IMR-90 (cell line): ENCODE measurements at regions not wholly inside any gene's neighbourhood (a gene's known extent, or its start where the extent isn't known, plus 50 kb on each side); places are given as distances from the start of the nearest gene placed in this dataset.

Experiments
- ATAC-seq: fragments of 200-7000 bp; cut with Tn5 transposase; 2 replicates; pipeline ENCODE4 v1.9.1; 2020; ENCODE audit warnings: low read depth, mild to moderate bottlenecking, moderate library complexity
- BruUV-seq: library from RNA; stranded (reverse); fragments of 400-500 nt; replicated peaks from 2 replicates; lab custom pipeline; 2021; lab: Mats Ljungman, UMichigan
- CTCF ChIA-PET: fragments of 300-600 bp; formaldehyde crosslinking; extraction: SDS; loops from one replicate; lab custom pipeline; 2021; ENCODE audit warnings: antibody characterized with exemption; lab: Yijun Ruan, JAX
- POLR2A ChIA-PET: fragments of 300-600 bp; sonication (Branson Sonifier 250); formaldehyde crosslinking; loops from one replicate; lab custom pipeline; 2022; ENCODE audit warnings: antibody characterized with exemption; ENCODE audit not compliant: unreplicated experiment; lab: Charles Lee
- DNase-seq: peaks from one replicate; pipeline ENCODE4 v3.0.0; 2013
- H2AFZ ChIP-seq: replicated peaks from 2 replicates; pipeline ENCODE3; 2013; ENCODE audit warnings: low read length, mild to moderate bottlenecking; ENCODE audit not compliant: poor library complexity
- H2AK5ac ChIP-seq: 2 replicates; pipeline ENCODE4 v1.6.1; 2013; ENCODE audit warnings: low read depth, low read length, inconsistent platforms
- H2AK9ac ChIP-seq: replicated peaks from 2 replicates; pipeline ENCODE3; 2013; ENCODE audit warnings: mild to moderate bottlenecking, low read depth, low read length, moderate library complexity; ENCODE audit not compliant: poor library complexity
- H2BK120ac ChIP-seq: 2 replicates; pipeline ENCODE4 v1.6.1; 2013; ENCODE audit warnings: low read depth, low read length, inconsistent platforms
- H2BK15ac ChIP-seq: 3 replicates; pipeline ENCODE4 v1.6.1; 2013; ENCODE audit warnings: low read depth, low read length, inconsistent platforms
- H2BK20ac ChIP-seq: 2 replicates; pipeline ENCODE4 v1.6.1; 2013; ENCODE audit warnings: low read depth, mild to moderate bottlenecking, inconsistent platforms, low read length, moderate library complexity
- H2BK5ac ChIP-seq: 2 replicates; pipeline ENCODE4 v1.6.1; 2013; ENCODE audit warnings: mild to moderate bottlenecking, low read depth, low read length, inconsistent platforms; ENCODE audit not compliant: poor library complexity, severe bottlenecking
- H3K14ac ChIP-seq: replicated peaks from 2 replicates; pipeline ENCODE4 v1.6.1; 2013; ENCODE audit warnings: low read depth, low read length, inconsistent platforms
- H3K18ac ChIP-seq: 2 replicates; pipeline ENCODE4 v1.6.1; 2013; ENCODE audit warnings: low read depth, low read length, control low read depth
- H3K23ac ChIP-seq: 2 replicates; pipeline ENCODE4 v1.6.1; 2013; ENCODE audit warnings: low read depth, low read length, inconsistent platforms
- H3K27ac ChIP-seq: 2 replicates; pipeline ENCODE4 v1.5.1; 2013; ENCODE audit warnings: mild to moderate bottlenecking, control low read depth, low read length; ENCODE audit not compliant: insufficient read depth
- H3K27me3 ChIP-seq: 2 replicates; pipeline ENCODE4 v1.6.1; 2013; ENCODE audit warnings: low read length; ENCODE audit not compliant: control insufficient read depth, insufficient read depth
- H3K36me3 ChIP-seq: 2 replicates; pipeline ENCODE4 v1.6.1; 2013; ENCODE audit warnings: low read length, mixed read lengths; ENCODE audit not compliant: control insufficient read depth, insufficient read depth
- H3K4ac ChIP-seq: 2 replicates; pipeline ENCODE4 v1.6.1; 2013; ENCODE audit warnings: low read depth, low read length, inconsistent platforms
- H3K4me1 ChIP-seq: 2 replicates; pipeline ENCODE4 v1.6.1; 2013; ENCODE audit warnings: low read length, mixed read lengths; ENCODE audit not compliant: control insufficient read depth, insufficient read depth
- H3K4me2 ChIP-seq: 2 replicates; pipeline ENCODE4 v1.6.1; 2013; ENCODE audit warnings: low read depth, mild to moderate bottlenecking, control low read depth, low read length, moderate library complexity
- H3K4me3 ChIP-seq: 2 replicates; pipeline ENCODE4 v1.5.1; 2013; ENCODE audit warnings: low read depth, mild to moderate bottlenecking, control low read depth, low read length, moderate library complexity; ENCODE audit not compliant: insufficient read depth
- H3K56ac ChIP-seq: 2 replicates; pipeline ENCODE4 v1.6.1; 2013; ENCODE audit warnings: low read length, inconsistent platforms; ENCODE audit not compliant: insufficient read depth; ENCODE audit errors: extremely low read depth
- H3K79me1 ChIP-seq, 2 experiments: 2 replicates each; pipeline ENCODE4 v1.6.1; 2013; ENCODE audit warnings: low read length in 2 of 2, inconsistent platforms in 1 of 2, low read depth in 1 of 2
- H3K9ac ChIP-seq: 2 replicates; pipeline ENCODE4 v1.6.1; 2013; ENCODE audit warnings: low read depth, low read length, control low read depth
- H3K9me1 ChIP-seq: 2 replicates; pipeline ENCODE4 v1.6.1; 2013; ENCODE audit warnings: low read length, inconsistent platforms; ENCODE audit not compliant: insufficient read depth
- H3K9me3 ChIP-seq: 2 replicates; pipeline ENCODE4 v1.6.1; 2013; ENCODE audit warnings: low read length; ENCODE audit not compliant: control insufficient read depth, insufficient read depth
- H4K20me1 ChIP-seq: 2 replicates; pipeline ENCODE4 v1.6.1; 2013; ENCODE audit warnings: low read length, inconsistent platforms; ENCODE audit not compliant: insufficient read depth
- H4K5ac ChIP-seq: 2 replicates; pipeline ENCODE4 v1.6.1; 2013; ENCODE audit warnings: mild to moderate bottlenecking, low read depth, low read length, control low read depth
- H4K8ac ChIP-seq, 2 experiments: 2 replicates each; pipeline ENCODE4 v1.6.1; 2013; ENCODE audit warnings: low read depth in 2 of 2, low read length in 2 of 2, control low read depth in 1 of 2, inconsistent platforms in 1 of 2
- H4K91ac ChIP-seq: 2 replicates; pipeline ENCODE4 v1.6.1; 2013; ENCODE audit warnings: low read depth, low read length, inconsistent platforms; ENCODE audit not compliant: insufficient read depth
- BHLHE40 ChIP-seq: fragments of 150-350 bp; IDR thresholded peaks from 2 replicates; pipeline ENCODE4 v1.6.1; 2016; ENCODE audit warnings: mild to moderate bottlenecking, low read depth, low read length
- CEBPB ChIP-seq: IDR thresholded peaks from 2 replicates; pipeline ENCODE4 v1.6.1; 2012; ENCODE audit warnings: low read depth, low read length, improper control_type of control experiment
- FOS ChIP-seq: fragments of 150-350 bp; IDR thresholded peaks from 2 replicates; pipeline ENCODE4 v1.6.1; 2016; ENCODE audit warnings: low read depth, low read length
- MAZ ChIP-seq: IDR thresholded peaks from 2 replicates; pipeline ENCODE4 v1.6.1; 2012; ENCODE audit warnings: low read depth, mild to moderate bottlenecking, low read length, improper control_type of control experiment, moderate library complexity, borderline replicate concordance
- MXI1 ChIP-seq: IDR thresholded peaks from 2 replicates; pipeline ENCODE4 v1.6.1; 2012; ENCODE audit warnings: low read depth, mild to moderate bottlenecking, low read length, moderate library complexity, borderline replicate concordance
- NFE2L2 ChIP-seq: fragments of 150-350 bp; IDR thresholded peaks from 2 replicates; pipeline ENCODE4 v1.6.1; 2016; ENCODE audit warnings: low read depth, mild to moderate bottlenecking, low read length
- POLR2A ChIP-seq: IDR thresholded peaks from 2 replicates; pipeline ENCODE4 v1.6.1; 2012; ENCODE audit warnings: mild to moderate bottlenecking, low read depth, low read length
- RFX5 ChIP-seq: IDR thresholded peaks from 2 replicates; pipeline ENCODE4 v1.8.0; 2012; ENCODE audit warnings: low read depth, mild to moderate bottlenecking, low read length, moderate library complexity
- SMC3 ChIP-seq: fragments of 150-350 bp; IDR thresholded peaks from 2 replicates; pipeline ENCODE4 v1.6.1; 2016; ENCODE audit warnings: low read depth, mild to moderate bottlenecking, antibody characterized with exemption, low read length, moderate library complexity
- WGBS, 2 experiments: methylation state at CpG; one replicate each; pipeline versions ENCODE4 v1.1.5 to v1.1.7; 2013; ENCODE audit warnings: missing lambda C conversion rate in 2 of 2; ENCODE audit not compliant: insufficient read length in 1 of 2; ENCODE audit errors: extremely low coverage in 2 of 2; 5-methylcytosine and 5-hydroxymethylcytosine counted together
- dilution Hi-C: fragments of 300-500 bp; cut with HindIII; formaldehyde crosslinking; loops from one replicate; pipeline ENCODE4 v1.14.3; 2018; ENCODE audit warnings: low sequenced_read_pairs; ENCODE audit not compliant: unreplicated experiment
- in situ Hi-C: fragments of 300-500 bp; cut with MboI; formaldehyde crosslinking; loops from 3 replicates; pipeline ENCODE4 v1.14.3; 2019; ENCODE audit warnings: low sequenced_read_pairs, inconsistent platforms, mixed read lengths
- intact Hi-C: fragments of 100-400 bp; cut with micrococcal nuclease; formaldehyde crosslinking; loops from 2 replicates; pipeline ENCODE4 v1.10.0; 2022

- in situ Hi-C loops (no loop called here), intact Hi-C loops (no loop called here), dilution Hi-C loops (no loop called here)
- Histone ChIP-seq H3K18ac (no peak overlapping the region), H3K56ac (no peak overlapping the region), H2BK20ac (no peak overlapping the region), H3K36me3 (no peaks in the 10 kb centered on the region), H4K8ac (no peak overlapping the region), H3K4me1 (peaks cover 5% of the 10 kb centered on the region), H3K9me1 (no peaks in the 10 kb centered on the region), H3K4ac (no peak overlapping the region), H2BK15ac (no peak overlapping the region), H2AK5ac (no peak overlapping the region), H3K9ac (no peak overlapping the region), H3K23ac (no peak overlapping the region), H3K79me1 (no peaks in the 10 kb centered on the region), H4K20me1 (no peaks in the 10 kb centered on the region), H2BK5ac (no peak overlapping the region), H3K14ac (no peak overlapping the region), H3K4me3 (no peak overlapping the region), H3K4me2 (no peak overlapping the region), H2AFZ (no peak overlapping the region), H3K27me3 (no peaks in the 10 kb centered on the region), H4K91ac (no peak overlapping the region), H3K9me3 (no peaks in the 10 kb centered on the region), H3K27ac (no peak overlapping the region), H2AK9ac (no peak overlapping the region), H2BK120ac (no peak overlapping the region), H4K5ac (no peak overlapping the region)
- DNase-seq, result no peak
- no peak for ATAC-seq
- 100% methylated on average over 1 of the region's 2 CpGs; no CpG with 5 or more reads in 1 of the 2 experiments for WGBS, 2 experiments
- ChIA-PET CTCF (no interaction called here), POLR2A (no interaction called here)
- no TSS peak for BruUV-seq
- TF ChIP-seq MAZ (no peak), RFX5 (no peak), MXI1 (no peak), NFE2L2 (no peak), BHLHE40 (no peak), FOS (no peak), POLR2A (no peak), SMC3 (no peak), CEBPB (no peak)
These were observed 166.3 kb upstream of the STXBP5 start for GRCh38 chr6:147037881-147038280.
